Tibial nerve (tissue), 4 donors: ENCODE measurements at regions not wholly inside any gene's neighbourhood (a gene's known extent, or its start where the extent isn't known, plus 50 kb on each side); places are given as distances from the start of the nearest gene placed in this dataset.

Source experiments
- CTCF ChIP-seq, 5 experiments: fragments of 200-600 bp in 3 of 5; fragments of 450-650 bp in 2 of 5; sonication (generic) in 3 of 5; IDR thresholded peaks; one replicate each; pipeline ENCODE4 v1.5.1; 2016 to 2019; ENCODE audit warnings: antibody characterized with exemption in 5 of 5, mild to moderate bottlenecking in 3 of 5, moderate library complexity in 2 of 5
- EP300 ChIP-seq, 2 donors: sonication (generic); formaldehyde crosslinking; IDR thresholded peaks; one replicate each; pipeline ENCODE4 v1.6.1; 2017; ENCODE audit warnings: antibody characterized with exemption in 2 of 2, mild to moderate bottlenecking in 1 of 2

GRCh38 chr6:40188931-40189330, 254.7 kb upstream of the MOCS1 start:
- TF ChIP-seq EP300 (IDR thresholded peaks at IDR 0.05): no peak
- TF ChIP-seq CTCF (IDR thresholded peaks at IDR 0.05): no peak
